HG02973 (cell line): ENCODE measurements at regions not wholly inside any gene's neighbourhood (a gene's known extent, or its start where the extent isn't known, plus 50 kb on each side); places are given as distances from the start of the nearest gene placed in this dataset.

ENCODE experiments used
- ATAC-seq: cut with Tn5 transposase; IDR thresholded peaks from one replicate; pipeline ENCODE4 v1.9.1; 2021; ENCODE audit warnings: moderate library complexity; ENCODE audit not compliant: unreplicated experiment

DNA sequence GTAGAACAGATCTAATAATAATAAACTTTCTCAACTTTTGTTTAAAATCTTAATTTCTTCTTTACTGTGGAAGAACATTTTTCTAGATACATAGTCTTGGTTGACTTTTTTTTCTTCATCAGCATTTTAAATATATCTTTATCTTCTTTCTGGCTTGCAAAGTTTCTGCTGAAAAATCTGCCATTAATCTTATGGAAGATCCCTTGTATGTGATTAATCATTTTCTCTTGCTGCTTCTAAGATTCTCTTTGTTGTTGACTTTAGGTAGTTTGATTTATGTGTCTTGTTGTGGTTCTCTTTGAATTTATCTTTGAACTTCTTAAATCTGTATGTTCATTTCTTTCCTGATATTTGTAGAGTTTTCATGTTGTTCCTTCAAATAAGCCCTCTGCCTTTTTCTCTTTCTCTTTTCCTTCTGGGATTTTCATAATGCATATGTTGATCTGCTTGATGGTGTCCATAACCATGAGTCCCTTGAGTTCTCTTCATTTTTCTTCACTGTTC, 657.6 kb upstream of the CXADR start:
- ATAC-seq: no peak

DNA sequence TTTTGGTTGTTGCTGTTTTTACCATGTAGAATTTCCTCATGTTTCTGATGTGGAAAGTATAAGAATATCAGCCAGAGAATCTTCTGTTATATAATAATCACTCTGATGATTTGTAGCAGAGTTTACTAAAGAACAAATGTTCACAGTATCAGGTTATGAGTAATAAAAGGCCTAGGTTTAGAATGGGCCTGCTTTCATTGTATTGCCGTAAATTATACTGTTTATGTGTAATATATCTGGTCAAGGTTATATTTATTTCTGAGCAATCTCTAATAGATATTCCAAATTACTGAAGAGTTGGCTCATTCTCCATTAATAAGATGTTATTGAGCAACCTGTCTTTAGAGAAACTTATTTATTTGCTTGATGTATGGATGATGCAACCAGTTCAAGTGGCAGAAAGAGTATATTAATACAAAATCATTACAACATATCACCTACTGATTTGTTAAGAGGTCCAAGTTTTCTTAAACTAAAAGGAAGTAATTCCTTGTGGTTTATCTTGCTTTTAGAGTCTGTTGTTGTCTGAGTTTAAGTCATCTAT, 649.4 kb upstream of the CXADR start:
- no peak for ATAC-seq

DNA sequence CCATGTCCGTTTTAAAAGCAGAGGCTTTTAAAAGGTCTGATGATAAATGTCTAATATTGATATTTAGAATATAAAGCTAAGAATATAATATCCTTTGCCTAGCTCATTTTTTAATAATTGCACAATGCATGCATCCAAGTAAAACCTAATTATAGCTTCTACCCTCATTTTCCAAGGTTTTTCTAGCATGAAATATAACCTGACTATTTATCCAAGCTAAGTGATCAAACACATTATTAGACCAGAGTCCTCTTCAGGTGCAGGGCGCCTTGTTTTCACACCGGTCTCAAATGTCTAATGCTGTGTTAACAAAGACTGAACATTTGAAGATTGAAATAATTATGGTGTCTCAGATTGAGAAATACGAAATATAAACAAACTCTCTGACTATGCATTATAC, 648.9 kb upstream of the CXADR start:
- ATAC-seq: no peak

- ATAC-seq: no peak
These were observed 647.2 kb upstream of the CXADR start for GRCh38 chr21:16865632-16866031.

- ATAC-seq: no peak
These were observed 646.0 kb upstream of the CXADR start for GRCh38 chr21:16866851-16867250.

- no peak for ATAC-seq
These were observed 642.7 kb upstream of the CXADR start for GRCh38 chr21:16870103-16870502.

DNA sequence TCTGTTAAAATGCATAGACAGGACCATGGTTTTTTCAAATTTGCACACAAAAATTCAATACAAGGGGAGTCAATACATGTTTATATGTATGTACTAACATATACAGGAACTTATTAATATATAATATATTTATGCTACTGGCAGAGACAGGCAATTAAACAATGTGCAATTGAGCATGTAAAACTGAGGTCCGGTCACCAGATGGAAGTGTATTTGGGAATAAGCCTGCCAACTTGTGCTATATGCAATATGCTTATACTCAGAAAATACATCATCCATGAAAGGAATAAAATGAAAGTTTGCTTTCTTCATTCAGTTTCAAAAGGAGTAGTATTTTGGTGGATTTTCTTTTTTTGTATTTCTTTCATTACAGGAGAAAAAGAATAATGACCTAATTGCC, 640.2 kb upstream of the CXADR start:
- no peak for ATAC-seq

DNA sequence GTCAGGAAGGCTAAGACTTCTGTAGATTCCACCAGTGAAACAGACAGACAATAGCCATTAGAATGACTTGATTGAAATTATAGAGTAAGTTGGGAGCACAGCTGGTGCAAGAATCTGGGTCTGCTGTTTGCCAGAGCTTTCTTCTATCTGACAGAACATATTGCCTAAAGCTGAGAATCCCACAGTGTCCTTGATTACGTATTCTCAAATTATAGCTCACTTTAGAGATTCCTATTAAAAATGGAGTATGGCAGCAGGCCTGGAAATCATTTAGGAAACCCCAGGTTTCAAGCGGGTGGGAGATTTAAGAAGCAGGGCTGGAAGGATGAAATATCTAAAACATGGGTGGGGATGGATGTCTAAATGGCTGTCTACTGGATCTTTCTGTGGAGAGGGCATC, 639.7 kb upstream of the CXADR start:
- no peak for ATAC-seq

GRCh38 chr21:16873596-16873995, 639.2 kb upstream of the CXADR start:
- no peak for ATAC-seq

- no peak for ATAC-seq
These were observed 633.4 kb upstream of the CXADR start for GRCh38 chr21:16879479-16879878.

GRCh38 chr21:16891821-16892220, 621.0 kb upstream of the CXADR start:
- ATAC-seq: no peak

DNA sequence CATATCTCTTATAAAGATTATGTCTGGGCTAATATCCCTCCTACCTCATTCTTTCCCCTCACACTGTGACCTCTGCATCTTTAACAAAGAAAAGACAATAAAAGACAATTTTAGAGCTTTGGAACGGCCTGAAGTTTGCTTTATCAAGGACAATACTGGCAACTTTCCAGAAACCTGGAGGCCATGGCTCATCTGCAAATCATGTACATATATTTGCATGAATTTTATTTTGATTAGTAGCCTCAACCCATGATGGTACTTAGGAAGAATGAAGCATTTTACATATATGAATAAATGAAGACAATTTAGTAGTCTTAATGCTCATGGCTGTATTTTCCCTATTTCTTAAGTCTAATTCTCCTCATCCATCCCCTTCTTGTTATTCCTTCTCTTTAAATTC, 612.2 kb upstream of the CXADR start:
- ATAC-seq: no peak

GRCh38 chr21:16908077-16908476, 604.8 kb upstream of the CXADR start:
- ATAC-seq: no peak

DNA sequence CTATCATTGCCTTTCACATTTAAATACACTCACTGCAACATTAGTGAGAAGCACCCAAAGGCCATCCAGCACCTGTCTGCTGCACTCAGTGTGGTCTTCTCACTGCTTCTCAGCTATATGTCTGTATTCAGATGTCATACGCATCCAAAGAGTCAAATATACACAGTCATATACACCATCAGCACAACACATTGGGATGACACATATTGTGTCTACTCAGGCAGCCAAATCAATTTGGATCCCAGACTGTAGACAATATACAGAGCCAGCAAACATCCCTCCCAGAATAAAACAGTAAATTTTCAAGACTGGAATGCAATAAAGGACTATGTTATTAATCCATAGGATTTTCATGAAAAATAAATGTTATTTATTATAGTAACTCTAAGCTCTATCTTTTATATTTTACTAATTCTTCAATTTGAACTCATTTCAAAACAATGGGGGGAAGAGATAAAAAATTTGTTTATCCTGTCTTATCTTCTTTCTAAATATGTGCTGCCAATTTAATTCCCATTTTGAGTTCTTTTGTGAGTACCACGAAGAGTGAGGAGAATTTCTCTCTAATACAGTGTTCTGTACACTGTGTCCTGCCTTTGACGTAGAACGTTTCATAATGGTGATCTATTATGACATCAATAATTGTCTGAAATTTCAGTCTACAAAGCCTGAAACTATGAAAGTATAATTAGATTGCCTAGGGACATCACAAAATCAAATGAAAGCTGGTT, 602.2 kb upstream of the CXADR start:
- ATAC-seq: no peak

DNA sequence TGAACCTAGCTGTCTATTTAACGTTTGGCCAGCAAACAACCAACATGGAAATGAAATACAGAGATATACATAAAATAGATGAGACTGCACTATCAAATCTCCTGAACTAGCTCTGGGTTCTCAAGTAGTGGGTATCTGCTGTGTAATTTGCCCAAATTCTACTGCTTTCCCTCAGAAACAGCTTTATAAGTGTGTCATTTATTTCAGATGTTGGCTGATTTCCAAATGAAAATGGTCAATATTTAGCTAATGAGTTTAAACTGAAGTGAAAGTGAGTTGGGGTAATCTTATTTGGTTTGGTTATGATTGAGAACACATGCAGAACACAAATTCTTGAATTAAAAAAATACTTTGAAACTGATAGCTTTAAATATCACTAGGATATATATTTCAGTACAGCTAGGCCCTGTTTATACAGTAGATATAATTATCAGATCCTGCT, 601.7 kb upstream of the CXADR start:
- ATAC-seq: no peak

GRCh38 chr21:16912075-16912474, 600.8 kb upstream of the CXADR start:
- ATAC-seq: no peak

DNA sequence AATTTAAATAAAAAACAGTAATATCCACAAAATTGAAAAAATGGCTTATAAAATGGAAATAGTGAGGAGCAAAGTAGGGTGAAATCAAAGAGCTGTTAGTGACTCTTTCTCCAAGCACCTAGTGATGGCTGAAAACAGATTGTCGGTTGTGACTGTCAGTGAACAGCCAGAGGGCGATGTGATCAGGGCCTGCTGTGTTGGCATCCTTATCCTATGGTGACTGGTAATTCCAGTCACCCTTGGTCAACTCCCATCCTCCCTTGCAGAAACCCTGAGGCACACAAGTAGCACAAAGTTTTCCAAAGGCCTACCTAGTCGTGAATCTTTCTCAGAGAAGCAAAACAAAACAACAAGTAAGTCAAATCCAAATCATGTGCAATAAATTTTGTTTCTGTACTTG, 599.8 kb upstream of the CXADR start:
- no peak for ATAC-seq

- ATAC-seq: no peak
These were observed 584.4 kb upstream of the CXADR start for GRCh38 chr21:16928439-16928838.

- no peak for ATAC-seq
These were observed 580.5 kb upstream of the CXADR start for GRCh38 chr21:16932314-16932713.

DNA sequence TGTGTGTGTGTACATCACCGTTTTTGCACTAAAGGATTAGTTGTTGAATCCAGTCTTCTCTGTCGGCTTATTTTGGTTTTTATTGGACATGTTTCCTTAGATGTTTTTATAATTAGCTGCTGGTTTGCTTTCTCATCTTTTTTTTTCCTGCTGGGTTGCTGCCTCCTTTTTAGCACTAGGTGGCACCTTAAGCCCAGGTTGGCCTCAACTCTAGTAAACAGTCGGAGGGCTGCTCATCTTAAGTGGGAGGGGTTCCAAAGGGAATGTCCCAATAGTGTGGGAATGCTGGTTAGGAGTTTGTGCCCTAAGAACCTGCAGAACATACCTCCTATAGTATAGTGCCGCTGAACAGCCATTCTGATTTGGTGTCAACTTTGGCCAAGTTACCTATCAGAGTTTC, 570.1 kb upstream of the CXADR start:
- ATAC-seq: no peak

DNA sequence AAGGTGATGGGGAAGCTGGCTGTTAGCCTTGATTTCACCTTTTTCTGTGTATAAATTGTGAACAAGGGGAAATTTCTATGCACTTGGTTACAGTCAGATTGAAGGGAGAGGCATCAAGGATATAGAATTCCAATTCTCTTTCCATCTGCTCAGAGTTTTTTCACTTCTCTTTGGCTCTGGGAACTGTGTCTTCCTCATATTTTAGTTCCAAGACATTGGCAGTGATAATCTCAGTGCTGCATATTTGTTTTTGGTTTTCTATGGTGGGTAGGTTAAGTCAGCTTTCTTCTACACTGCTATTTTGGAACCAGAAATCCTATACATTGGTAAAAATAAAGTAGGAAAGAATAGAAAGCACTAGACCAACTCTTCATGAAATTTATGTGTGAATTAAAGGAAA, 569.6 kb upstream of the CXADR start:
- ATAC-seq: no peak

GRCh38 chr21:16945580-16945979, 567.3 kb upstream of the CXADR start:
- no peak for ATAC-seq

DNA sequence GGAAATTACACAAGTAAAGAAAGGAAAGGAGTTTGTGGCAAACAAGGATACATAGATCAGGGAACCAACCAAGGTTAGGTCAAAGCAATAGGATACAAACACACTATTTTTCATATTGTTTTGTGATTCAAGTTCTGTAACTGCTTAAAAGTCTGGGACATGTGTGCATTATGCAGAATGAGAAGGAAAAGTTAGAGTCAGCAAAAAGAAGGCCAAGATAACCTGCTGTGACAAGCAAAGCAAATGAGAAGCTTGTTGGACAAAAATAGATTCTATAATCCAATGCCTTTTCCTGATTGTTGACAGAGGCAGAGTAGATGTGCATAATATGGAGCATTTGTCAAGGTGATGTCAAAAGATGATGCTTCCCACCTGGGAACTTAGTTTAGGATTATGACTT, 556.0 kb upstream of the CXADR start:
- ATAC-seq: no peak
